Prostate gland (tissue), 2 donors: ENCODE measurements at regions not wholly inside any gene's neighbourhood (a gene's known extent, or its start where the extent isn't known, plus 50 kb on each side); places are given as distances from the start of the nearest gene placed in this dataset.
"Not testable (repeated sequence)": the region's sequence is repeated elsewhere in the genome, so short reads cannot be mapped to it uniquely, and the experiment has no call there.

Experiments
- DNase-seq: peaks from one replicate; pipeline ENCODE4 v3.0.0-alpha.2; 2019; ENCODE audit warnings: low spot score
- H3K27ac ChIP-seq, 2 donors: fragments of 200-600 bp; sonication (generic); 2 replicates each; pipeline ENCODE4 v1.5.1; 2017 to 2019
- H3K27me3 ChIP-seq: fragments of 200-600 bp; sonication (generic); replicated peaks from 2 replicates; pipeline ENCODE4 v1.5.1; 2019; ENCODE audit not compliant: insufficient read depth
- H3K36me3 ChIP-seq, 2 donors: fragments of 200-600 bp; sonication (generic); 1 replicate in 1 of 2; 2 replicates in 1 of 2; pipeline versions ENCODE4 v1.5.1 to v1.8.1; 2017 to 2019
- H3K4me1 ChIP-seq: fragments of 200-600 bp; sonication (generic); replicated peaks from 2 replicates; pipeline ENCODE4 v1.5.1; 2019
- H3K4me3 ChIP-seq, 2 donors: fragments of 200-600 bp; sonication (generic); 2 replicates each; pipeline ENCODE4 v1.5.1; 2017 to 2019
- H3K9me3 ChIP-seq: fragments of 200-600 bp; sonication (generic); 2 replicates; pipeline ENCODE4 v1.5.1; 2017
- POLR2A ChIP-seq: fragments of 450-650 bp; IDR thresholded peaks from one replicate; pipeline ENCODE4 v1.6.1; 2016; ENCODE audit warnings: antibody characterized with exemption, mild to moderate bottlenecking
- POLR2AphosphoS5 ChIP-seq: sonication (generic); formaldehyde crosslinking; IDR thresholded peaks from one replicate; pipeline ENCODE4 v1.6.1; 2017; ENCODE audit warnings: antibody characterized with exemption
- WGBS: methylation state at CpG from one replicate; pipeline ENCODE4 v1.1.5; 2018; 5-methylcytosine and 5-hydroxymethylcytosine counted together
- intact Hi-C: fragments of 100-400 bp; cut with DNase I; formaldehyde crosslinking; loops from one replicate; pipeline ENCODE4 v1.14.2; 2022
- TF ChIP-seq, protein P1 (sequence below), 4 experiments: fragments of 200-600 bp in 2 of 4; fragments of 450-650 bp in 2 of 4; sonication (generic) in 2 of 4; IDR thresholded peaks; 1 replicate in 3 of 4; 2 replicates in 1 of 4; pipeline ENCODE4 v1.5.1; 2016 to 2019; ENCODE audit warnings: antibody characterized with exemption in 4 of 4, mild to moderate bottlenecking in 2 of 4, moderate library complexity in 2 of 4

- no peaks in the 10 kb centered on the region for H3K9me3 ChIP-seq
- H3K27ac ChIP-seq, result no peak overlapping the region
- TF ChIP-seq POLR2AphosphoS5 (no peak), POLR2A (no peak)
- TF ChIP-seq, protein P1, sequence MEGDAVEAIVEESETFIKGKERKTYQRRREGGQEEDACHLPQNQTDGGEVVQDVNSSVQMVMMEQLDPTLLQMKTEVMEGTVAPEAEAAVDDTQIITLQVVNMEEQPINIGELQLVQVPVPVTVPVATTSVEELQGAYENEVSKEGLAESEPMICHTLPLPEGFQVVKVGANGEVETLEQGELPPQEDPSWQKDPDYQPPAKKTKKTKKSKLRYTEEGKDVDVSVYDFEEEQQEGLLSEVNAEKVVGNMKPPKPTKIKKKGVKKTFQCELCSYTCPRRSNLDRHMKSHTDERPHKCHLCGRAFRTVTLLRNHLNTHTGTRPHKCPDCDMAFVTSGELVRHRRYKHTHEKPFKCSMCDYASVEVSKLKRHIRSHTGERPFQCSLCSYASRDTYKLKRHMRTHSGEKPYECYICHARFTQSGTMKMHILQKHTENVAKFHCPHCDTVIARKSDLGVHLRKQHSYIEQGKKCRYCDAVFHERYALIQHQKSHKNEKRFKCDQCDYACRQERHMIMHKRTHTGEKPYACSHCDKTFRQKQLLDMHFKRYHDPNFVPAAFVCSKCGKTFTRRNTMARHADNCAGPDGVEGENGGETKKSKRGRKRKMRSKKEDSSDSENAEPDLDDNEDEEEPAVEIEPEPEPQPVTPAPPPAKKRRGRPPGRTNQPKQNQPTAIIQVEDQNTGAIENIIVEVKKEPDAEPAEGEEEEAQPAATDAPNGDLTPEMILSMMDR (IDR thresholded peaks at IDR 0.05), result no peak
- intact Hi-C loops, result no loop called here
- no peak overlapping the region for H3K4me3 ChIP-seq
- H3K36me3 ChIP-seq, result no peaks in the 10 kb centered on the region
- no peak for DNase-seq
- H3K4me1 ChIP-seq, result no peaks in the 10 kb centered on the region
- no peaks in the 10 kb centered on the region for H3K27me3 ChIP-seq
Measured at GRCh38 chr12:17020765-17021164, 414.8 kb upstream of the LMO3 start.

- intact Hi-C loops, result no loop called here
- 74% methylated on average over 3 of the region's 3 CpGs for WGBS
Measured at GRCh38 chr12:17017402-17017801, 411.4 kb upstream of the LMO3 start.

DNA sequence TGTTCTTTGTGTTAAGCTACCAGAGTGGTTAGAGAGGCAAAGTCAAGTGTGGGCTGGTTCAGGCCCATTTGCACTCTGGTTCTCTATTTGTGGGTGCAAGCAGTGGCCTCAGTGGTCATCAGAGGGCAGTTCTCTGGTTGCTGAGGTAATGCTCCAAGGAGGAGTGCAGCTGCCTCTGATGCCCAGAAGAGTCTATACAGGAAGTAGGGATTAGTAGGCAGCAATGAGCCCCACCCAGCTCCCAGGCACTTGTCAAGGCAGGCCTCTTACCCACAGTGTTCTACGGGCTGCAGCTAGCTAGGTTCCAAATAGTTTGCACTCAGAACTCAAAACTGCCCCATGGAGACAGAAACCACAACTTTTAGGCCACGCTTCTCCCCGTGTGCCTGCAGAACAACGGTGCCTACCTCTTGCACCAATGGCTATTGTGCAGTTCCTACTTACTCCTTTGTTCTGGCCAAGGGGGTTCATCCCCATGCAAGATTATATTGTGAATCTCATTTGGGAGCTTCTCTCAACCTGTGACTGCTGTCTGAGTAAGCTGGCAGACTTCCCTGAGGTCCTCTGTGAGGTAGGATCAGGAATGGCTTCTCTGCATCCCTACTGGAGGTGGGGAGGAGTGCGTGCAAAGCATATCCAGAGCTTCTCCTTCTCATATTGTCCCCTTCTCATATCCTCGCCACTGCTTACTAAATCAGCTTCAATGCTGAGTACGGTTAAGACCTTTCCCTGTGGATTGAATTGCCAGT, 410.3 kb upstream of the LMO3 start:
- intact Hi-C loops, result no loop called here
- no peak overlapping the region for H3K27ac ChIP-seq
- no peaks in the 10 kb centered on the region for H3K27me3 ChIP-seq
- no peaks in the 10 kb centered on the region for H3K36me3 ChIP-seq
- H3K9me3 ChIP-seq, result no peaks in the 10 kb centered on the region
- DNase-seq, result no peak
- TF ChIP-seq POLR2A, result no peak
- no peak for TF ChIP-seq POLR2AphosphoS5
- TF ChIP-seq, protein P1 (IDR thresholded peaks at IDR 0.05), result no peak
- 90% methylated on average over 7 of the region's 7 CpGs for WGBS
- no peaks in the 10 kb centered on the region for H3K4me1 ChIP-seq
- no peak overlapping the region for H3K4me3 ChIP-seq

More at GRCh38 chr12:17017402-17017801, 411.4 kb upstream of the LMO3 start:
- no peak overlapping the region for H3K27ac ChIP-seq
- no peak for DNase-seq
- H3K9me3 ChIP-seq, result no peaks in the 10 kb centered on the region
- no peak overlapping the region for H3K4me3 ChIP-seq
- TF ChIP-seq POLR2A (no peak), POLR2AphosphoS5 (no peak)
- TF ChIP-seq, protein P1 (IDR thresholded peaks at IDR 0.05), result no peak
- no peaks in the 10 kb centered on the region for H3K4me1 ChIP-seq
- no peaks in the 10 kb centered on the region for H3K36me3 ChIP-seq
- H3K27me3 ChIP-seq, result no peaks in the 10 kb centered on the region

GRCh38 chr12:17015501-17015900, 409.5 kb upstream of the LMO3 start:
- TF ChIP-seq POLR2AphosphoS5, result no peak
- TF ChIP-seq, protein P1 (IDR thresholded peaks at IDR 0.05), result no peak
- no peak for TF ChIP-seq POLR2A
- intact Hi-C loops, result no loop called here
- Histone ChIP-seq H3K36me3 (no peaks in the 10 kb centered on the region), H3K4me1 (no peaks in the 10 kb centered on the region), H3K4me3 (no peak overlapping the region), H3K27me3 (no peaks in the 10 kb centered on the region), H3K9me3 (no peaks in the 10 kb centered on the region), H3K27ac (no peak overlapping the region)
- 94% methylated on average over 1 of the region's 1 CpG for WGBS
- DNase-seq, result no peak

- H3K4me3 ChIP-seq, intact Hi-C loops, H3K9me3 ChIP-seq, H3K36me3 ChIP-seq, H3K27me3 ChIP-seq, H3K4me1 ChIP-seq, DNase-seq, H3K27ac ChIP-seq: not testable (repeated sequence)
- 95% methylated on average over 24 of the region's 43 CpGs for WGBS
Measured at GRCh38 chr12:17007442-17008040, 401.6 kb upstream of the LMO3 start.

DNA sequence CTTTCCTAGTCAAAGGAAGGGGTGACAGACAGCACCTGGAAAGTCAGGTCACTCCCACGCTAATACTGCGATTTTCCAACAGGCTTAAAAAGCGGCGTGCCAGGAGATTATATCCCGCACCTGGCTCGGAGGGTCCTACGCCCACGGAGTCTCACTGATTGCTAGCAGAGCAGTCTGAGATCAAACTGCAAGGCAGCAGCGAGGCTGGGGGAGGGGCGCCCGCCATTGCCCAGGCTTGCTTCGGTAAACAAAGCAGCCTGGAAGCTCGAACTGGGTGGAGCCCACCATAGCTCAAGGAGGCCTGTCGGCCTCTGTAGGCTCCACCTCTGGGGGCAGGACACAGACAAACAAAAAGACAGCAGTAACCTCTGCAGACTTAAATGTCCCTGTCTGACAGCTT, 392.6 kb upstream of the LMO3 start:
- not testable (repeated sequence) for H3K9me3 ChIP-seq, H3K27ac ChIP-seq

More for the DNA sequence above, 392.6 kb upstream of the LMO3 start:
- H3K4me1 ChIP-seq, intact Hi-C loops, H3K4me3 ChIP-seq, H3K36me3 ChIP-seq, DNase-seq, H3K27me3 ChIP-seq: not testable (repeated sequence)
- 93% methylated on average over 14 of the region's 14 CpGs for WGBS
